IMR-90 (cell line): ENCODE measurements at regions not wholly inside any gene's neighbourhood (a gene's known extent, or its start where the extent isn't known, plus 50 kb on each side); places are given as distances from the start of the nearest gene placed in this dataset.

Source experiments
- ATAC-seq: fragments of 200-7000 bp; cut with Tn5 transposase; 2 replicates; pipeline ENCODE4 v1.9.1; 2020; ENCODE audit warnings: low read depth, mild to moderate bottlenecking, moderate library complexity
- BruUV-seq: library from RNA; stranded (reverse); fragments of 400-500 nt; replicated peaks from 2 replicates; lab custom pipeline; 2021; lab: Mats Ljungman, UMichigan
- CTCF ChIA-PET: fragments of 300-600 bp; formaldehyde crosslinking; extraction: SDS; loops from one replicate; lab custom pipeline; 2021; ENCODE audit warnings: antibody characterized with exemption; lab: Yijun Ruan, JAX
- POLR2A ChIA-PET: fragments of 300-600 bp; sonication (Branson Sonifier 250); formaldehyde crosslinking; loops from one replicate; lab custom pipeline; 2022; ENCODE audit warnings: antibody characterized with exemption; ENCODE audit not compliant: unreplicated experiment; lab: Charles Lee
- DNase-seq: peaks from one replicate; pipeline ENCODE4 v3.0.0; 2013
- H2AFZ ChIP-seq: replicated peaks from 2 replicates; pipeline ENCODE3; 2013; ENCODE audit warnings: low read length, mild to moderate bottlenecking; ENCODE audit not compliant: poor library complexity
- H2AK5ac ChIP-seq: 2 replicates; pipeline ENCODE4 v1.6.1; 2013; ENCODE audit warnings: low read depth, low read length, inconsistent platforms
- H2AK9ac ChIP-seq: replicated peaks from 2 replicates; pipeline ENCODE3; 2013; ENCODE audit warnings: mild to moderate bottlenecking, low read depth, low read length, moderate library complexity; ENCODE audit not compliant: poor library complexity
- H2BK120ac ChIP-seq: 2 replicates; pipeline ENCODE4 v1.6.1; 2013; ENCODE audit warnings: low read depth, low read length, inconsistent platforms
- H2BK15ac ChIP-seq: 3 replicates; pipeline ENCODE4 v1.6.1; 2013; ENCODE audit warnings: low read depth, low read length, inconsistent platforms
- H2BK20ac ChIP-seq: 2 replicates; pipeline ENCODE4 v1.6.1; 2013; ENCODE audit warnings: low read depth, mild to moderate bottlenecking, inconsistent platforms, low read length, moderate library complexity
- H2BK5ac ChIP-seq: 2 replicates; pipeline ENCODE4 v1.6.1; 2013; ENCODE audit warnings: mild to moderate bottlenecking, low read depth, low read length, inconsistent platforms; ENCODE audit not compliant: poor library complexity, severe bottlenecking
- H3K14ac ChIP-seq: replicated peaks from 2 replicates; pipeline ENCODE4 v1.6.1; 2013; ENCODE audit warnings: low read depth, low read length, inconsistent platforms
- H3K18ac ChIP-seq: 2 replicates; pipeline ENCODE4 v1.6.1; 2013; ENCODE audit warnings: low read depth, low read length, control low read depth
- H3K23ac ChIP-seq: 2 replicates; pipeline ENCODE4 v1.6.1; 2013; ENCODE audit warnings: low read depth, low read length, inconsistent platforms
- H3K27ac ChIP-seq: 2 replicates; pipeline ENCODE4 v1.5.1; 2013; ENCODE audit warnings: mild to moderate bottlenecking, control low read depth, low read length; ENCODE audit not compliant: insufficient read depth
- H3K27me3 ChIP-seq: 2 replicates; pipeline ENCODE4 v1.6.1; 2013; ENCODE audit warnings: low read length; ENCODE audit not compliant: control insufficient read depth, insufficient read depth
- H3K36me3 ChIP-seq: 2 replicates; pipeline ENCODE4 v1.6.1; 2013; ENCODE audit warnings: low read length, mixed read lengths; ENCODE audit not compliant: control insufficient read depth, insufficient read depth
- H3K4ac ChIP-seq: 2 replicates; pipeline ENCODE4 v1.6.1; 2013; ENCODE audit warnings: low read depth, low read length, inconsistent platforms
- H3K4me1 ChIP-seq: 2 replicates; pipeline ENCODE4 v1.6.1; 2013; ENCODE audit warnings: low read length, mixed read lengths; ENCODE audit not compliant: control insufficient read depth, insufficient read depth
- H3K4me2 ChIP-seq: 2 replicates; pipeline ENCODE4 v1.6.1; 2013; ENCODE audit warnings: low read depth, mild to moderate bottlenecking, control low read depth, low read length, moderate library complexity
- H3K4me3 ChIP-seq: 2 replicates; pipeline ENCODE4 v1.5.1; 2013; ENCODE audit warnings: low read depth, mild to moderate bottlenecking, control low read depth, low read length, moderate library complexity; ENCODE audit not compliant: insufficient read depth
- H3K56ac ChIP-seq: 2 replicates; pipeline ENCODE4 v1.6.1; 2013; ENCODE audit warnings: low read length, inconsistent platforms; ENCODE audit not compliant: insufficient read depth; ENCODE audit errors: extremely low read depth
- H3K79me1 ChIP-seq, 2 experiments: 2 replicates each; pipeline ENCODE4 v1.6.1; 2013; ENCODE audit warnings: low read length in 2 of 2, inconsistent platforms in 1 of 2, low read depth in 1 of 2
- H3K9ac ChIP-seq: 2 replicates; pipeline ENCODE4 v1.6.1; 2013; ENCODE audit warnings: low read depth, low read length, control low read depth
- H3K9me1 ChIP-seq: 2 replicates; pipeline ENCODE4 v1.6.1; 2013; ENCODE audit warnings: low read length, inconsistent platforms; ENCODE audit not compliant: insufficient read depth
- H3K9me3 ChIP-seq: 2 replicates; pipeline ENCODE4 v1.6.1; 2013; ENCODE audit warnings: low read length; ENCODE audit not compliant: control insufficient read depth, insufficient read depth
- H4K20me1 ChIP-seq: 2 replicates; pipeline ENCODE4 v1.6.1; 2013; ENCODE audit warnings: low read length, inconsistent platforms; ENCODE audit not compliant: insufficient read depth
- H4K5ac ChIP-seq: 2 replicates; pipeline ENCODE4 v1.6.1; 2013; ENCODE audit warnings: mild to moderate bottlenecking, low read depth, low read length, control low read depth
- H4K8ac ChIP-seq, 2 experiments: 2 replicates each; pipeline ENCODE4 v1.6.1; 2013; ENCODE audit warnings: low read depth in 2 of 2, low read length in 2 of 2, control low read depth in 1 of 2, inconsistent platforms in 1 of 2
- H4K91ac ChIP-seq: 2 replicates; pipeline ENCODE4 v1.6.1; 2013; ENCODE audit warnings: low read depth, low read length, inconsistent platforms; ENCODE audit not compliant: insufficient read depth
- BHLHE40 ChIP-seq: fragments of 150-350 bp; IDR thresholded peaks from 2 replicates; pipeline ENCODE4 v1.6.1; 2016; ENCODE audit warnings: mild to moderate bottlenecking, low read depth, low read length
- CEBPB ChIP-seq: IDR thresholded peaks from 2 replicates; pipeline ENCODE4 v1.6.1; 2012; ENCODE audit warnings: low read depth, low read length, improper control_type of control experiment
- MAZ ChIP-seq: IDR thresholded peaks from 2 replicates; pipeline ENCODE4 v1.6.1; 2012; ENCODE audit warnings: low read depth, mild to moderate bottlenecking, low read length, improper control_type of control experiment, moderate library complexity, borderline replicate concordance
- MXI1 ChIP-seq: IDR thresholded peaks from 2 replicates; pipeline ENCODE4 v1.6.1; 2012; ENCODE audit warnings: low read depth, mild to moderate bottlenecking, low read length, moderate library complexity, borderline replicate concordance
- NFE2L2 ChIP-seq: fragments of 150-350 bp; IDR thresholded peaks from 2 replicates; pipeline ENCODE4 v1.6.1; 2016; ENCODE audit warnings: low read depth, mild to moderate bottlenecking, low read length
- POLR2A ChIP-seq: IDR thresholded peaks from 2 replicates; pipeline ENCODE4 v1.6.1; 2012; ENCODE audit warnings: mild to moderate bottlenecking, low read depth, low read length
- RAD21 ChIP-seq: IDR thresholded peaks from 2 replicates; pipeline ENCODE4 v1.6.1; 2012; ENCODE audit warnings: low read length, improper control_type of control experiment
- USF2 ChIP-seq: fragments of 150-350 bp; IDR thresholded peaks from 2 replicates; pipeline ENCODE4 v1.6.1; 2017; ENCODE audit warnings: mild to moderate bottlenecking, antibody characterized with exemption, low read length, low read depth
- WGBS, 2 experiments: methylation state at CpG; one replicate each; pipeline versions ENCODE4 v1.1.5 to v1.1.7; 2013; ENCODE audit warnings: missing lambda C conversion rate in 2 of 2; ENCODE audit not compliant: insufficient read length in 1 of 2; ENCODE audit errors: extremely low coverage in 2 of 2; 5-methylcytosine and 5-hydroxymethylcytosine counted together
- dilution Hi-C: fragments of 300-500 bp; cut with HindIII; formaldehyde crosslinking; loops from one replicate; pipeline ENCODE4 v1.14.3; 2018; ENCODE audit warnings: low sequenced_read_pairs; ENCODE audit not compliant: unreplicated experiment
- in situ Hi-C: fragments of 300-500 bp; cut with MboI; formaldehyde crosslinking; loops from 3 replicates; pipeline ENCODE4 v1.14.3; 2019; ENCODE audit warnings: low sequenced_read_pairs, inconsistent platforms, mixed read lengths
- intact Hi-C: fragments of 100-400 bp; cut with micrococcal nuclease; formaldehyde crosslinking; loops from 2 replicates; pipeline ENCODE4 v1.10.0; 2022

DNA sequence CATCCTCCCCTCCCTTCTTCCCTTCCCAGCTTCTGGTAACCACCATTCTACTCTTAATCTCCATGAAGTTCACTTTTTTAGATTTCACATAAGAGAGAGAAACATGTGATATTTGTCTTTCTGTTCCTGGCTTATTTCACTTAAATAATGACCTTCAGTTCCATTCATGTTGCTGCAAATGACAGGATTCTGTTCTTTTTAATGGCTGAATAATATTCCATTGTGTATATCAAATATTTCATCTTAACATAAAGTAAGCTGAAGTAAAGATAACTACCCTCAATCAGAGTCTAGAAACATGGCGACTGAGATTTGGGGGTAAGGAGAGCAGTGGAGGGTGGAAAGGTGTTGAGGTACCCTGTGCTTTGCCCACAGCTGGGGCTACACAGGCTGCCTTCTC, 68.9 kb downstream of the RHOU start:
- TF ChIP-seq BHLHE40 (no peak), USF2 (no peak), CEBPB (no peak), MAZ (no peak), RAD21 (no peak), MXI1 (no peak), NFE2L2 (no peak), POLR2A (no peak)
- Histone ChIP-seq H2BK15ac (no peak overlapping the region), H4K5ac (no peak overlapping the region), H4K91ac (no peak overlapping the region), H2AK9ac (no peak overlapping the region), H3K4me3 (no peak overlapping the region), H2BK120ac (no peak overlapping the region), H3K27me3 (peaks cover 6% of the 10 kb centered on the region), H3K27ac (no peak overlapping the region), H3K79me1 (no peaks in the 10 kb centered on the region), H3K14ac (no peak overlapping the region), H4K20me1 (no peaks in the 10 kb centered on the region), H3K4me2 (no peak overlapping the region), H3K36me3 (no peaks in the 10 kb centered on the region), H2BK5ac (no peak overlapping the region), H2AK5ac (no peak overlapping the region), H3K9me3 (no peaks in the 10 kb centered on the region), H3K4me1 (peaks cover 3% of the 10 kb centered on the region; the same call in 1 of the 2 replicates), H3K4ac (no peak overlapping the region), H3K18ac (no peak overlapping the region), H3K9me1 (no peaks in the 10 kb centered on the region), H2BK20ac (no peak overlapping the region), H4K8ac (no peak overlapping the region), H3K9ac (no peak overlapping the region), H3K23ac (no peak overlapping the region), H3K56ac (no peak overlapping the region), H2AFZ (no peak overlapping the region)
- DNase-seq (no peak), ATAC-seq (no peak)
- BruUV-seq, result no TSS peak
- CTCF ChIA-PET, result no interaction called here
- POLR2A ChIA-PET, result no interaction called here
- WGBS, 2 experiments, result no CpG with 5 or more reads among the region's 1 CpG
- dilution Hi-C loops, result no loop called here
- in situ Hi-C loops, result no loop called here
- intact Hi-C loops, result no loop called here
